Common myeloid progenitor, CD34-positive (primary cell): ENCODE measurements at regions not wholly inside any gene's neighbourhood (a gene's known extent, or its start where the extent isn't known, plus 50 kb on each side); places are given as distances from the start of the nearest gene placed in this dataset.

Experiments used
- CTCF ChIA-PET: fragments of 350-600 bp; sonication (Branson Sonifier 250); formaldehyde crosslinking; loops from one replicate; lab custom pipeline; 2021; ENCODE audit warnings: antibody characterized with exemption; lab: Charles Lee
- POLR2A ChIA-PET: fragments of 350-600 bp; sonication (Branson Sonifier 250); formaldehyde crosslinking; loops from one replicate; lab custom pipeline; 2021; ENCODE audit warnings: antibody characterized with exemption; lab: Charles Lee
- DNase-seq, 3 donors: peaks; one replicate each; pipeline versions ENCODE4 v3.0.0 to v3.0.0-alpha.2; 2013
- H3K27ac ChIP-seq, 2 experiments: 1 replicate in 1 of 2; 2 replicates in 1 of 2; pipeline ENCODE4 v1.7.0; 2013; ENCODE audit warnings: inconsistent platforms in 2 of 2, low read length in 2 of 2, mild to moderate bottlenecking in 2 of 2, low read depth in 1 of 2, moderate library complexity in 1 of 2; ENCODE audit not compliant: severe bottlenecking in 2 of 2, insufficient read depth in 1 of 2, poor library complexity in 1 of 2
- H3K27me3 ChIP-seq, 5 experiments: replicated peaks in 2 of 5; 1 replicate in 3 of 5; 2 replicates in 2 of 5; pipeline versions ENCODE4 v1.6.1 to v1.7.0; 2013; ENCODE audit warnings: low read length in 4 of 5, mild to moderate bottlenecking in 2 of 5, moderate library complexity in 2 of 5, inconsistent platforms in 1 of 5; ENCODE audit not compliant: insufficient read depth in 5 of 5, control insufficient read depth in 4 of 5
- H3K36me3 ChIP-seq, 4 experiments: 1 replicate in 2 of 4; 2 replicates in 2 of 4; pipeline versions ENCODE4 v1.6.1 to v1.7.0; 2013; ENCODE audit warnings: low read length in 3 of 4, control low read depth in 1 of 4, mild to moderate bottlenecking in 1 of 4; ENCODE audit not compliant: control insufficient read depth in 4 of 4, insufficient read depth in 4 of 4
- H3K4me1 ChIP-seq, 4 experiments: 1 replicate in 3 of 4; 2 replicates in 1 of 4; pipeline versions ENCODE4 v1.6.1 to v1.7.1; 2013; ENCODE audit warnings: low read length in 3 of 4, mild to moderate bottlenecking in 3 of 4, control low read depth in 1 of 4, inconsistent platforms in 1 of 4, moderate library complexity in 1 of 4; ENCODE audit not compliant: control insufficient read depth in 4 of 4, insufficient read depth in 4 of 4; ENCODE audit errors: control extremely low read depth in 1 of 4
- H3K4me3 ChIP-seq, 7 experiments: 1 replicate in 4 of 7; 2 replicates in 3 of 7; pipeline versions ENCODE4 v1.5.1 to v1.7.0; 2013; ENCODE audit warnings: mild to moderate bottlenecking in 7 of 7, low read length in 6 of 7, moderate library complexity in 6 of 7, inconsistent platforms in 2 of 7, low read depth in 2 of 7, control low read depth in 1 of 7; ENCODE audit not compliant: insufficient read depth in 4 of 7, control insufficient read depth in 1 of 7; ENCODE audit errors: extremely low read depth in 1 of 7
- H3K9me3 ChIP-seq, 5 experiments: 1 replicate in 4 of 5; 2 replicates in 1 of 5; pipeline versions ENCODE4 v1.6.1 to v1.7.1; 2013; ENCODE audit warnings: low read length in 4 of 5, mild to moderate bottlenecking in 2 of 5, inconsistent platforms in 1 of 5, low read depth in 1 of 5, moderate library complexity in 1 of 5; ENCODE audit not compliant: control insufficient read depth in 4 of 5, insufficient read depth in 2 of 5; ENCODE audit errors: control extremely low read depth in 1 of 5
- WGBS: methylation state at CpG from one replicate; pipeline ENCODE4 v1.1.5; 2013; ENCODE audit not compliant: insufficient coverage; 5-methylcytosine and 5-hydroxymethylcytosine counted together

GRCh38 chr18:47627030-47627429 is 303.4 kb downstream of the SMAD2 start:
- H3K4me3 ChIP-seq = no peak overlapping the region

GRCh38 chr18:47619771-47620448 is 310.5 kb downstream of the SMAD2 start:
- CTCF ChIA-PET = no interaction called here
- Histone ChIP-seq H3K27ac (no peak overlapping the region), H3K27me3 (peaks cover 0 to 2% (median 0%) of the 10 kb centered on the region in 5 experiments), H3K9me3 (no peaks in the 10 kb centered on the region), H3K4me1 (no peaks in the 10 kb centered on the region), H3K4me3 (no peak overlapping the region), H3K36me3 (no peaks in the 10 kb centered on the region)
- WGBS = 95% methylated on average over 3 of the region's 3 CpGs
- DNase-seq = no peak
- POLR2A ChIA-PET = no interaction called here

More at GRCh38 chr18:47627030-47627429, 303.4 kb downstream of the SMAD2 start:
- ChIA-PET CTCF (no interaction called here), POLR2A (no interaction called here)
- Histone ChIP-seq H3K27ac (no peak overlapping the region), H3K36me3 (no peaks in the 10 kb centered on the region), H3K27me3 (no peaks in the 10 kb centered on the region), H3K9me3 (no peaks in the 10 kb centered on the region), H3K4me1 (no peaks in the 10 kb centered on the region)
- DNase-seq = no peak
- WGBS = 89% methylated on average over 3 of the region's 3 CpGs

- CTCF ChIA-PET = no interaction called here
- POLR2A ChIA-PET = no interaction called here
- 100% methylated on average over 3 of the region's 3 CpGs for WGBS
Observed at GRCh38 chr18:47618758-47619157, 311.7 kb downstream of the SMAD2 start.

GRCh38 chr18:47615043-47615442 is 315.4 kb downstream of the SMAD2 start:
- H3K27me3 ChIP-seq = no peaks in the 10 kb centered on the region
- H3K36me3 ChIP-seq = no peaks in the 10 kb centered on the region
- CTCF ChIA-PET = no interaction called here
- no peak for DNase-seq
- no peaks in the 10 kb centered on the region for H3K4me1 ChIP-seq
- POLR2A ChIA-PET = no interaction called here
- 80% methylated on average over 1 of the region's 2 CpGs for WGBS
- H3K4me3 ChIP-seq = no peak overlapping the region
- no peak overlapping the region for H3K27ac ChIP-seq
- H3K9me3 ChIP-seq = peaks cover 0 to 2% (median 0%) of the 10 kb centered on the region in 5 experiments

More at GRCh38 chr18:47618758-47619157, 311.7 kb downstream of the SMAD2 start:
- Histone ChIP-seq H3K4me1 (no peaks in the 10 kb centered on the region), H3K9me3 (no peaks in the 10 kb centered on the region), H3K36me3 (no peaks in the 10 kb centered on the region), H3K27ac (no peak overlapping the region), H3K27me3 (peaks cover 0 to 2% (median 0%) of the 10 kb centered on the region in 5 experiments), H3K4me3 (no peak overlapping the region)
- DNase-seq = no peak

GRCh38 chr18:47613929-47614328 is 316.5 kb downstream of the SMAD2 start:
- ChIA-PET CTCF (no interaction called here), POLR2A (no interaction called here)
- H3K4me1 ChIP-seq = no peaks in the 10 kb centered on the region
- no peaks in the 10 kb centered on the region for H3K36me3 ChIP-seq
- no peak for DNase-seq
- no peaks in the 10 kb centered on the region for H3K27me3 ChIP-seq
- H3K4me3 ChIP-seq = no peak overlapping the region
- no peak overlapping the region for H3K27ac ChIP-seq
- peaks cover 0 to 2% (median 0%) of the 10 kb centered on the region in 5 experiments for H3K9me3 ChIP-seq

- CTCF ChIA-PET = no interaction called here
- WGBS = 100% methylated on average over 1 of the region's 3 CpGs
- H3K4me3 ChIP-seq = no peak overlapping the region
- no peak for DNase-seq
- no peak overlapping the region for H3K27ac ChIP-seq
- H3K27me3 ChIP-seq = no peaks in the 10 kb centered on the region
- H3K4me1 ChIP-seq = no peaks in the 10 kb centered on the region
- POLR2A ChIA-PET = no interaction called here
- no peaks in the 10 kb centered on the region for H3K36me3 ChIP-seq
- peaks cover 0 to 2% (median 0%) of the 10 kb centered on the region in 5 experiments for H3K9me3 ChIP-seq
Observed at GRCh38 chr18:47611649-47612048, 318.8 kb downstream of the SMAD2 start.

GRCh38 chr18:47606526-47606925 is 323.9 kb downstream of the SMAD2 start:
- H3K27me3 ChIP-seq = peaks cover 0 to 2% (median 0%) of the 10 kb centered on the region in 5 experiments
- ChIA-PET POLR2A (no interaction called here), CTCF (no interaction called here)
- WGBS = 86% methylated on average over 3 of the region's 5 CpGs
- H3K36me3 ChIP-seq = no peaks in the 10 kb centered on the region
- H3K4me1 ChIP-seq = no peaks in the 10 kb centered on the region
- H3K9me3 ChIP-seq = peaks cover 0 to 2% (median 0%) of the 10 kb centered on the region in 5 experiments
- no peak overlapping the region for H3K27ac ChIP-seq
- H3K4me3 ChIP-seq = no peak overlapping the region
- DNase-seq = no peak
